HTR-8/SVneo (cell line): ENCODE measurements at regions not wholly inside any gene's neighbourhood (a gene's known extent, or its start where the extent isn't known, plus 50 kb on each side); places are given as distances from the start of the nearest gene placed in this dataset.

Experiments
- DNase-seq: peaks from one replicate; pipeline ENCODE4 v3.0.0; 2011; ENCODE audit warnings: low spot score, mixed read lengths; ENCODE audit not compliant: insufficient read length
- FAIRE-seq: peaks from 2 replicates; lab custom pipeline; 2011; peaks lifted over from hg19 to GRCh38; lab: Jason Lieb, UNC

GRCh38 chr9:99509900-99510535 is 287.9 kb downstream of the SEC61B start:
- FAIRE-seq = no peak
- no peak for DNase-seq

GRCh38 chr9:99511723-99512122 is 289.6 kb downstream of the SEC61B start:
- no peak for FAIRE-seq
- DNase-seq = peak; percentile 6

GRCh38 chr9:99513441-99514112 is 291.5 kb downstream of the SEC61B start:
- FAIRE-seq (no peak), DNase-seq (no peak)

- DNase-seq (no peak), FAIRE-seq (no peak)
Observed at GRCh38 chr9:99515093-99515492, 293.0 kb downstream of the SEC61B start.

GRCh38 chr9:99515895-99516656 is 294.0 kb downstream of the SEC61B start:
- FAIRE-seq = no peak
- DNase-seq = no peak

GRCh38 chr9:99516657-99517049 is 294.6 kb downstream of the SEC61B start:
- FAIRE-seq (no peak), DNase-seq (no peak)

GRCh38 chr9:99523838-99524237 is 297.8 kb upstream of the NR4A3 start:
- DNase-seq (no peak), FAIRE-seq (no peak)

GRCh38 chr9:99531313-99531712 is 290.4 kb upstream of the NR4A3 start:
- DNase-seq (no peak), FAIRE-seq (no peak)

- no peak for DNase-seq
- no peak for FAIRE-seq
Observed at GRCh38 chr9:99533421-99533820, 288.3 kb upstream of the NR4A3 start.

- DNase-seq = no peak
- FAIRE-seq = no peak
Observed at GRCh38 chr9:99537996-99538395, 283.7 kb upstream of the NR4A3 start.

GRCh38 chr9:99544526-99544925 is 277.2 kb upstream of the NR4A3 start:
- DNase-seq = no peak
- no peak for FAIRE-seq

GRCh38 chr9:99549441-99549840 is 272.2 kb upstream of the NR4A3 start:
- DNase-seq (no peak), FAIRE-seq (no peak)

GRCh38 chr9:99555792-99556191 is 265.9 kb upstream of the NR4A3 start:
- DNase-seq = no peak
- no peak for FAIRE-seq

GRCh38 chr9:99556998-99557397 is 264.7 kb upstream of the NR4A3 start:
- FAIRE-seq = no peak

GRCh38 chr9:99557816-99558215 is 263.9 kb upstream of the NR4A3 start:
- DNase-seq = no peak
- no peak for FAIRE-seq

More at GRCh38 chr9:99556998-99557397, 264.7 kb upstream of the NR4A3 start:
- no peak for DNase-seq

GRCh38 chr9:99559776-99560175 is 261.9 kb upstream of the NR4A3 start:
- FAIRE-seq = no peak

GRCh38 chr9:99560561-99560960 is 261.1 kb upstream of the NR4A3 start:
- FAIRE-seq (no peak), DNase-seq (no peak)

More at GRCh38 chr9:99559776-99560175, 261.9 kb upstream of the NR4A3 start:
- DNase-seq = no peak

GRCh38 chr9:99561509-99561917 is 260.2 kb upstream of the NR4A3 start:
- no peak for FAIRE-seq
- DNase-seq = no peak

GRCh38 chr9:99561961-99562565 is 259.6 kb upstream of the NR4A3 start:
- DNase-seq = no peak
- FAIRE-seq = no peak

GRCh38 chr9:99563364-99563763 is 258.3 kb upstream of the NR4A3 start:
- no peak for FAIRE-seq
- DNase-seq = no peak

GRCh38 chr9:99565203-99565602 is 256.5 kb upstream of the NR4A3 start:
- FAIRE-seq (no peak), DNase-seq (no peak)
